HCT116 (cell line): ENCODE measurements at regions not wholly inside any gene's neighbourhood (a gene's known extent, or its start where the extent isn't known, plus 50 kb on each side); places are given as distances from the start of the nearest gene placed in this dataset.

Experiments used
- ATAC-seq: fragments of 200-7000 bp; cut with Tn5 transposase; 2 replicates; pipeline ENCODE4 v1.9.1; 2020; ENCODE audit warnings: mild to moderate bottlenecking, moderate library complexity
- BruUV-seq: library from RNA; stranded (reverse); fragments of 400-500 nt; replicated peaks from 2 replicates; lab custom pipeline; 2021; lab: Mats Ljungman, UMichigan
- CTCF ChIA-PET: fragments of 300-600 bp; sonication (Branson Sonifier 250); formaldehyde crosslinking; loops from one replicate; lab custom pipeline; 2021; ENCODE audit warnings: antibody characterized with exemption; lab: Charles Lee
- POLR2A ChIA-PET: fragments of 300-600, 350-600 bp; sonication (Branson Sonifier 250); formaldehyde crosslinking; loops from one replicate; lab custom pipeline; 2021; ENCODE audit warnings: antibody characterized with exemption; lab: Charles Lee
- RAD21 ChIA-PET, 2 experiments: fragments of 300-600 bp; sonication (Branson Sonifier 250); formaldehyde crosslinking; loops; one replicate each; lab custom pipeline; 2023; ENCODE audit warnings: low total read pairs in 2 of 2; ENCODE audit not compliant: uncharacterized antibody in 2 of 2, unreplicated experiment in 2 of 2, low non-redundant PET in 1 of 2; lab: Charles Lee
- DNase-seq: peaks from one replicate; pipeline ENCODE4 v3.0.0-alpha.2; 2010; ENCODE audit warnings: low read depth, low spot score
- H2AFZ ChIP-seq: fragments of 200-600 bp; shearing (Covaris generic), sonication (generic); 2 replicates; pipeline ENCODE4 v1.6.1; 2017; ENCODE audit warnings: low read depth, mixed run types, mixed read lengths, antibody characterized with exemption, low read length; ENCODE audit not compliant: poor library complexity, severe bottlenecking
- H3K27ac ChIP-seq: 2 replicates; pipeline ENCODE4 v1.5.1; 2012; ENCODE audit warnings: low read depth, low read length
- H3K27me3 ChIP-seq: fragments of 200-600 bp; sonication (generic); 2 replicates; pipeline ENCODE4 v1.6.1; 2016; ENCODE audit warnings: mixed run types, low read length, mixed read lengths; ENCODE audit not compliant: insufficient read depth
- H3K36me3 ChIP-seq, 2 experiments: fragments of 200-500 bp in 1 of 2; fragments of 200-600 bp in 1 of 2; sonication (Bioruptor generic) in 1 of 2; sonication (generic) in 1 of 2; 2 replicates each; pipeline versions ENCODE4 v1.5.1 to v1.6.1; 2014 to 2016; ENCODE audit warnings: low read length in 2 of 2, inconsistent platforms in 1 of 2, mixed read lengths in 1 of 2, mixed run types in 1 of 2; ENCODE audit not compliant: insufficient read depth in 2 of 2, control insufficient read depth in 1 of 2
- H3K4me1 ChIP-seq, 2 experiments: fragments of 200-600 bp in 1 of 2; sonication (generic) in 1 of 2; 2 replicates each; pipeline versions ENCODE4 v1.5.1 to v1.6.1; 2012 to 2017; ENCODE audit warnings: low read length in 2 of 2, inconsistent platforms in 1 of 2, mild to moderate bottlenecking in 1 of 2, mixed read lengths in 1 of 2, mixed run types in 1 of 2, moderate library complexity in 1 of 2; ENCODE audit not compliant: insufficient read depth in 2 of 2, control insufficient read depth in 1 of 2
- H3K4me2 ChIP-seq: fragments of 200-600 bp; sonication (generic); 2 replicates; pipeline ENCODE4 v1.6.1; 2017; ENCODE audit warnings: mixed run types, low read length, mixed read lengths
- H3K4me3 ChIP-seq, 2 experiments: fragments of 200-600 bp in 1 of 2; sonication (generic) in 1 of 2; replicated peaks in 1 of 2; 2 replicates each; pipeline ENCODE4 v1.5.1; 2011 to 2016; ENCODE audit warnings: low read length in 2 of 2, control low read depth in 1 of 2, low read depth in 1 of 2, mild to moderate bottlenecking in 1 of 2, mixed read lengths in 1 of 2, mixed run types in 1 of 2
- H3K79me2 ChIP-seq: fragments of 200-600 bp; sonication (generic); 2 replicates; pipeline ENCODE4 v1.6.1; 2017; ENCODE audit warnings: mild to moderate bottlenecking, mixed run types, low read length, moderate library complexity, mixed read lengths; ENCODE audit not compliant: insufficient read depth
- H3K9ac ChIP-seq: fragments of 200-600 bp; sonication (generic); 2 replicates; pipeline ENCODE4 v1.6.1; 2016; ENCODE audit warnings: low read length, mixed read lengths
- H3K9me2 ChIP-seq: fragments of 200-600 bp; sonication (generic), shearing (Covaris generic); 2 replicates; pipeline ENCODE4 v1.6.1; 2017; ENCODE audit warnings: mixed run types, mild to moderate bottlenecking, moderate library complexity; ENCODE audit not compliant: insufficient read depth
- H3K9me3 ChIP-seq, 2 experiments: fragments of 200-500 bp in 1 of 2; fragments of 200-600 bp in 1 of 2; sonication (Bioruptor generic) in 1 of 2; sonication (generic) in 1 of 2; 2 replicates each; pipeline ENCODE4 v1.6.1; 2014 to 2017; ENCODE audit warnings: low read length in 2 of 2, mixed read lengths in 2 of 2, inconsistent platforms in 1 of 2, low read depth in 1 of 2, mild to moderate bottlenecking in 1 of 2, mixed run types in 1 of 2, moderate library complexity in 1 of 2; ENCODE audit not compliant: control insufficient read depth in 1 of 2, insufficient read depth in 1 of 2
- H4K20me1 ChIP-seq: fragments of 200-600 bp; sonication (generic), shearing (Covaris generic); 2 replicates; pipeline ENCODE4 v1.6.1; 2017; ENCODE audit warnings: mixed run types, mild to moderate bottlenecking, moderate library complexity; ENCODE audit not compliant: insufficient read depth
- EGR1 ChIP-seq: IDR thresholded peaks from 2 replicates; pipeline ENCODE4 v1.6.1; 2012; ENCODE audit warnings: low read depth
- JUND ChIP-seq: IDR thresholded peaks from 2 replicates; pipeline ENCODE4 v1.6.1; 2012
- POLR2A ChIP-seq: IDR thresholded peaks from 2 replicates; pipeline ENCODE4 v1.7.0; 2011; ENCODE audit warnings: borderline replicate concordance; ENCODE audit not compliant: insufficient read depth, insufficient read length; ENCODE audit errors: extremely low read depth
- SIN3A ChIP-seq: IDR thresholded peaks from 2 replicates; pipeline ENCODE4 v1.6.1; 2012; ENCODE audit warnings: low read depth
- SRF ChIP-seq: IDR thresholded peaks from 2 replicates; pipeline ENCODE4 v1.6.1; 2012; ENCODE audit warnings: low read depth
- YY1 ChIP-seq: IDR thresholded peaks from 2 replicates; pipeline ENCODE4 v1.6.1; 2011; ENCODE audit warnings: low read length, low read depth, moderate library complexity, mild to moderate bottlenecking; ENCODE audit not compliant: insufficient replicate concordance; ENCODE audit errors: extremely low read depth
- ZFX ChIP-seq: fragments of 450-650 bp; IDR thresholded peaks from 2 replicates; pipeline ENCODE4 v1.6.1; 2017
- ZNF274 ChIP-seq: fragments of 200-500 bp; sonication (Bioruptor generic); IDR thresholded peaks from 2 replicates; pipeline ENCODE4 v1.6.1; 2014; ENCODE audit warnings: mild to moderate bottlenecking, low read depth, low read length, inconsistent platforms
- intact Hi-C: fragments of 100-400 bp; cut with micrococcal nuclease; formaldehyde crosslinking; loops from 2 replicates; pipeline ENCODE4 v1.10.0; 2022
- TF ChIP-seq, protein P1 (sequence below): IDR thresholded peaks from 2 replicates; pipeline ENCODE4 v1.6.1; 2011; ENCODE audit warnings: mild to moderate bottlenecking, low read length, moderate library complexity; ENCODE audit not compliant: insufficient replicate concordance; ENCODE audit errors: extremely low read depth

DNA sequence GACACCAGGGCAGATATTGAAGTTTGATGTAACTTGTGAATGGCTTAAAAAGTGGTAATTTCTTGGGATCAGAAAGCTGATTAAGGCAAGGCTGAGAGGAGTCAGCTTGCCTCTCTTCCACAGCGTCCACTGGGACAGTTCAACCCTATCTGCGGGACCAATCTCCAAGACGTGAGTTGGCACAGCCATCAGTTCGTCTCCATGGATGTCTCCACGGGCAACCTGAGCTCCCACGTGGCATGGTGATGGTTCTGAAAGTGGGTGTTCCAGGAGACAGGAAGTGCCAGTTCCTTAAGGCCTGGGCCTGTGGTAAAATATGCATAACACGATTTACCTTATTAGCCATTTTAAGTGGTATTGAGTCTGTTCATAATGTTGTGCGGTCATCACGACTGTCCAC, 67.9 kb upstream of the BHLHE23 start:
- ChIA-PET POLR2A (no interaction called here), CTCF (no interaction called here), RAD21 (no interaction called here)
- no peak for DNase-seq
- H2AFZ ChIP-seq: no peak overlapping the region
- no peak for ATAC-seq
- no peaks in the 10 kb centered on the region for H4K20me1 ChIP-seq
- H3K79me2 ChIP-seq: no peaks in the 10 kb centered on the region
- no peak overlapping the region for H3K9ac ChIP-seq
- TF ChIP-seq POLR2A: no peak
- TF ChIP-seq SIN3A: no peak
- no peak for TF ChIP-seq ZNF274
- no peak for TF ChIP-seq YY1
- TF ChIP-seq ZFX: no peak
- no TSS peak for BruUV-seq
- H3K9me3 ChIP-seq: peaks cover 6 to 7% of the 10 kb centered on the region in 2 experiments; a peak in 2 of 4 replicates
- H3K27me3 ChIP-seq: 0 out of 2 replicates have a peak, but pooled peaks cover 3% of the 10 kb centered on the region
- intact Hi-C loops: loop anchor here (5.0 kb wide), 1 partner anchor 38 kb away; no protein-coding TSS in a partner anchor
- H3K27ac ChIP-seq: no peak overlapping the region
- H3K4me2 ChIP-seq: no peak overlapping the region
- H3K4me3 ChIP-seq: no peak overlapping the region
- no peaks in the 10 kb centered on the region for H3K9me2 ChIP-seq
- H3K36me3 ChIP-seq: no peaks in the 10 kb centered on the region
- 0 out of 4 replicates have a peak, but pooled peaks cover 0 to 5% of the 10 kb centered on the region in 2 experiments for H3K4me1 ChIP-seq

DNA sequence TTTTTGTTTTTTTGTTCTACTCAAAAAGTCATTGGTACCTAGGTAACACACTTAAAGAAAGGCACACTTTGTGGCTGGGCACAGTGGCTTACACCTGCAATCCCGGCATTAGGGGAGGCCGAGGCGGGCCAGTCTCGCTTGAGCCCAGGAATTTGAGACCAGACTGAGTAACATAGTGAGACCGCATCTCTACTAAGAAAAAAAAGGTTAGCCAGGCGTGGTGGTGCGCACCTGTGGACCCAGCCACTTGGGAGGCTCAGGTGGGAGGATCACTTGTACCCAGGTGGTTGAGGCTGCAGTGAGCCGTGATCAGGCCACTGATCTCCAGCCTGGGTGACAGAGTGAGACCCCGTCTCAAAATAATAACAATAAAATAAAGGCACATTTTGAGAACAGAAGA, 67.4 kb upstream of the BHLHE23 start:
- Histone ChIP-seq H3K36me3 (no peaks in the 10 kb centered on the region), H3K4me1 (0 out of 4 replicates have a peak, but pooled peaks cover 0 to 5% of the 10 kb centered on the region in 2 experiments), H4K20me1 (no peaks in the 10 kb centered on the region), H3K79me2 (no peaks in the 10 kb centered on the region), H3K9ac (no peak overlapping the region), H3K27ac (no peak overlapping the region), H3K4me2 (no peak overlapping the region), H3K9me3 (peaks cover 6 to 7% of the 10 kb centered on the region in 2 experiments; a peak in 2 of 4 replicates), H2AFZ (no peak overlapping the region), H3K9me2 (no peaks in the 10 kb centered on the region), H3K27me3 (0 out of 2 replicates have a peak, but pooled peaks cover 3% of the 10 kb centered on the region), H3K4me3 (no peak overlapping the region)
- ChIA-PET CTCF (no interaction called here), RAD21 (no interaction called here), POLR2A (no interaction called here)
- ATAC-seq (no peak), DNase-seq (no peak)
- intact Hi-C loops: no loop called here
- no peak for TF ChIP-seq SRF
- TF ChIP-seq, protein P1, sequence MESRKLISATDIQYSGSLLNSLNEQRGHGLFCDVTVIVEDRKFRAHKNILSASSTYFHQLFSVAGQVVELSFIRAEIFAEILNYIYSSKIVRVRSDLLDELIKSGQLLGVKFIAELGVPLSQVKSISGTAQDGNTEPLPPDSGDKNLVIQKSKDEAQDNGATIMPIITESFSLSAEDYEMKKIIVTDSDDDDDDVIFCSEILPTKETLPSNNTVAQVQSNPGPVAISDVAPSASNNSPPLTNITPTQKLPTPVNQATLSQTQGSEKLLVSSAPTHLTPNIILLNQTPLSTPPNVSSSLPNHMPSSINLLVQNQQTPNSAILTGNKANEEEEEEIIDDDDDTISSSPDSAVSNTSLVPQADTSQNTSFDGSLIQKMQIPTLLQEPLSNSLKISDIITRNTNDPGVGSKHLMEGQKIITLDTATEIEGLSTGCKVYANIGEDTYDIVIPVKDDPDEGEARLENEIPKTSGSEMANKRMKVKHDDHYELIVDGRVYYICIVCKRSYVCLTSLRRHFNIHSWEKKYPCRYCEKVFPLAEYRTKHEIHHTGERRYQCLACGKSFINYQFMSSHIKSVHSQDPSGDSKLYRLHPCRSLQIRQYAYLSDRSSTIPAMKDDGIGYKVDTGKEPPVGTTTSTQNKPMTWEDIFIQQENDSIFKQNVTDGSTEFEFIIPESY: no peak
- no peak for TF ChIP-seq ZNF274
- TF ChIP-seq JUND: no peak
- no peak for TF ChIP-seq EGR1
- no TSS peak for BruUV-seq
